IPS-15b (cell line): ENCODE measurements at regions not wholly inside any gene's neighbourhood (a gene's known extent, or its start where the extent isn't known, plus 50 kb on each side); places are given as distances from the start of the nearest gene placed in this dataset.
"Not testable (repeated sequence)": the region's sequence is repeated elsewhere in the genome, so short reads cannot be mapped to it uniquely, and the experiment has no call there.

Experiments used
- H3K27me3 ChIP-seq: one replicate; pipeline ENCODE4 v1.6.1; 2013; ENCODE audit warnings: low read length; ENCODE audit not compliant: control insufficient read depth, insufficient read depth
- H3K36me3 ChIP-seq: one replicate; pipeline ENCODE4 v1.6.1; 2013; ENCODE audit warnings: low read length; ENCODE audit not compliant: control insufficient read depth, insufficient read depth
- H3K4me1 ChIP-seq: one replicate; pipeline ENCODE4 v1.6.1; 2013; ENCODE audit warnings: mild to moderate bottlenecking, low read length; ENCODE audit not compliant: control insufficient read depth, insufficient read depth
- H3K4me3 ChIP-seq: one replicate; pipeline ENCODE4 v1.5.1; 2013; ENCODE audit warnings: low read depth, low read length
- H3K9ac ChIP-seq: one replicate; pipeline ENCODE4 v1.6.1; 2013; ENCODE audit warnings: low read depth, mild to moderate bottlenecking, low read length
- H3K9me3 ChIP-seq: one replicate; pipeline ENCODE4 v1.6.1; 2013; ENCODE audit warnings: mild to moderate bottlenecking, low read length; ENCODE audit not compliant: control insufficient read depth, insufficient read depth

DNA sequence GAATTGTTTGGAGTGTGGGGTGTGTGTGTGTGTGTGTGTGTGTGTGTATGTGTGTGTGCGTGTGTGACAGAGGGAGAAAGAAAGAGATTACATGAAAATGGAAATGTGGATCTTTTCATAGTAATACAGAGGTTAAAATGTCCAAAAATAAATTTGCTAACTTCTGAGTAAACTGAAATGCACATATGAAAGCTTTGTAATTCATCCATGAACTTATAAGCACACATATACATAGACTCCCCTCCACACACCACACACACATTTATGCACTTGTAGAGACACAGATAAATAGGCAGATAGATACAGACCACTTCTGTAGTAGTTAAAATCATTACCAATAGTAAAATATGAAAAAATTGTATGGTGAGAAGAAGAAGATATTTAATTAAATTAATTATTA is 108.2 kb upstream of the MSMB start:
- H3K27me3 ChIP-seq, H3K4me3 ChIP-seq, H3K9ac ChIP-seq, H3K9me3 ChIP-seq, H3K36me3 ChIP-seq, H3K4me1 ChIP-seq: not testable (repeated sequence)

DNA sequence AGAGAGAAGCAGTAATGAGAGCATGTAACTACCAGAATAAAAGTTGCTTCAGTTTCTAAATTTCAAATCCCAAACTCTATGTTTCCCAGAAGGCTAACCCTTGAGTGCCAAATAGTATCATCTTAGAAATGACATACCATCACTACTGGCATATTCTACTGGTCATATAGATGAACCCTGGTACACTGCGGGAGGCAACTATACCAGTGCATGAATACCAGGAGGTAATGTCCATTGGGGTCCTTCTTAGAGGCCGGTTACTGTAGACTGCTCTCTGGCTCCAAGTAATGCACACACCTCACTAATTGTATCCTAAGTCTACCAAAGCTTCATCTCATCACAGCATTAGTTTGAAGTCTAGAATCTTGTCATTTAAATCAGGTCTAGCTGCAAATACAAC is 108.6 kb upstream of the MSMB start:
- not testable (repeated sequence) for H3K9me3 ChIP-seq, H3K27me3 ChIP-seq, H3K4me3 ChIP-seq, H3K4me1 ChIP-seq, H3K36me3 ChIP-seq, H3K9ac ChIP-seq

DNA sequence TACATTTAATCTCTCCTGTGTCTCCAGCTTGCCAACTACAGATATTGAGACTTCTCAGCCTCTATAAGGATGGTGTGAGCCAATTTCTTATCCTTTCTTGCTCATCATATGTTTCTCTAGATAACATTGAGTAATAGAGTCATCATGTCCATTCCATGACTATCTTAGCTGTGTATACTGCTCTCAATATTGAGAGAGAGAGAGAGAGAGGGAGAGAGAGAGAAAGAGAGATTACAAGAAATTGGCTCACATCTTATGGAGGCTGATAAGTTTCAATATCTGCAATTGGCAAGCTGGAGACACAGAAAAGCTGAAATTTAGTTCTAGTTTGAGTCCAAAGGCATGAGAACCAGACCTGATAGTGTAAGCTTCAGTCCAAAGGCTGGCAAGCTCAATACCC is 110.8 kb upstream of the MSMB start:
- H3K27me3 ChIP-seq, H3K9me3 ChIP-seq, H3K4me1 ChIP-seq, H3K4me3 ChIP-seq, H3K36me3 ChIP-seq, H3K9ac ChIP-seq: not testable (repeated sequence)

DNA sequence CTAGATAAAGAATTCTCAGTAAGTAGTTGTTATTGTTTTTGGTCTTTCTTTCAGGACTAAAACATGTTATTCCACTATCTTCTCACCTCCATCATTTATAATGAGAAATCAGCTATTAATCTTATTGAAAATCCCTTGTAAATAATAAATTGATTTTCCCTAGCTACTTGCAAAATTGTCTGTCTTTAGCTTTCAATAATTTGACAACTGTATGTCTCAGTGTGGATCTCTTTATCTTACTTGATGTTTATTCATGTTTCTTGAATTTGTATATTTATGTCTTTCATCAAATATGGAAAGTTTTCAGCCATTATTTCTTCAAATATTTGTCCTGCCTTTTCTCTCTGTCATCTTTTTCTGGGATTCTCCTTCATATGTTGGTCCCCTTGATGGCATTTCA is 117.1 kb upstream of the ANTXRL start:
- no peak overlapping the region for H3K9ac ChIP-seq
- no peaks in the 10 kb centered on the region for H3K27me3 ChIP-seq
- H3K9me3 ChIP-seq, result no peaks in the 10 kb centered on the region
- H3K36me3 ChIP-seq, result no peaks in the 10 kb centered on the region
- no peak overlapping the region for H3K4me3 ChIP-seq
- H3K4me1 ChIP-seq, result no peaks in the 10 kb centered on the region

DNA sequence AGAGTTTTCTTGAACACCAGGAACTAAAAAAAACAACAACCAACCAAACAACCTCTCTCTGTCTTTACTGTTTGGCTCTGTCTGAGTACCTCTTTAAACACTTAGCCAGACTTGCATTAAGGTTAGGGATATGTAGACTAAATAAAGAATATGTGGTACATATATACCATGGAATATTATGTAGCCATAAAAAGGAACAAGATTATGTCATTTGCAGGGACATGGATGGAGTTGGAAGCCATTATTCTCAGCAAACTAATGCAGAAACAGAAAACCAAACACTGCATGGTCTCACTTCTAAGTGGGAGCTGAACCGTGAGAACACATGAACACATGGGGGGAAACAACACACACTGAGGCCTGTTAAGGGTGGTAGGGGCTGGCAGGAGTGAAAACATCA is 116.0 kb upstream of the ANTXRL start:
- Histone ChIP-seq H3K4me1 (peaks cover 7% of the 10 kb centered on the region), H3K4me3 (no peak overlapping the region), H3K27me3 (no peaks in the 10 kb centered on the region)

DNA sequence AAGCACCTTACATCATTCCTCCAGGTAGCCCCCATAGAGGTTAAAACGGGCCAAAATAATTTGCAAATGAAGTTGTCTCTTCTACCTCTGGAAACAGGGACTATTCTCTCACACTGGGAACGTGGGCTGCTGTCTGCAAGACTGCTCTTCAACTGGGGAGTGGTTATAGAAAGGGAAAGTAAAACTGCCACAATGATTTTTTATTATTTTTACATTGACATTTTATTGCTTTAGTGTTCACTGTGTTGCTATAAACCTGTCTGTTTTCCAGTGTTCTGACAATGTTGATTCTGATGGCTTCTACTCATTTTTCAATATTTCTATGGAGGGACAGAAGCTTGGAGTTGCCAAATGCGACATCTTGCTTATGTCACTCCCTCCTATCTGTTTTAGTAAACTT is 115.1 kb upstream of the ANTXRL start:
- Histone ChIP-seq H3K9me3 (no peaks in the 10 kb centered on the region), H3K4me3 (no peak overlapping the region), H3K36me3 (no peaks in the 10 kb centered on the region), H3K27me3 (no peaks in the 10 kb centered on the region), H3K4me1 (peaks cover 7% of the 10 kb centered on the region), H3K9ac (no peak overlapping the region)

More for the DNA sequence above, 116.0 kb upstream of the ANTXRL start:
- Histone ChIP-seq H3K9me3 (no peaks in the 10 kb centered on the region), H3K36me3 (no peaks in the 10 kb centered on the region), H3K9ac (no peak overlapping the region)

DNA sequence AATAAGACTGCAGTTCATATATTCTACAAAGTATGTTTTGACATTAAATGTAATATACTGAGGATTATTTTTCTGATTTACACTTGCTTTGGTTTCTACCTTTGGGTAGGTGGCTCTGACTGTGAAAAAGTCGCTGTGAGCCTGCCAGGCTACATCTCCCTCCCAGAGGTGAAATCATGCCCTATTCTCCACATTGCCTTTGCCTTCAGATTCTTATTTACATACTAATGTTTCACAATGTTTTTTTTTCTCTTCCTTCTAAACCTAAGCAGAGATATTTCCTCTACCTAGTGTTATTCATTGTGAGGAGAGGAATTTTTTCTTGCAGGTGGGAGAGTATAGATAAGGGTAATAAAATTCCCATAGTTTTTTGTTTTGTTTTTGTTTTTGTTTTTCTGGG is 111.5 kb upstream of the ANTXRL start:
- no peak overlapping the region for H3K4me3 ChIP-seq
- no peaks in the 10 kb centered on the region for H3K9me3 ChIP-seq
- H3K36me3 ChIP-seq, result no peaks in the 10 kb centered on the region
- H3K27me3 ChIP-seq, result no peaks in the 10 kb centered on the region
- peaks cover 7% of the 10 kb centered on the region for H3K4me1 ChIP-seq
- no peak overlapping the region for H3K9ac ChIP-seq

DNA sequence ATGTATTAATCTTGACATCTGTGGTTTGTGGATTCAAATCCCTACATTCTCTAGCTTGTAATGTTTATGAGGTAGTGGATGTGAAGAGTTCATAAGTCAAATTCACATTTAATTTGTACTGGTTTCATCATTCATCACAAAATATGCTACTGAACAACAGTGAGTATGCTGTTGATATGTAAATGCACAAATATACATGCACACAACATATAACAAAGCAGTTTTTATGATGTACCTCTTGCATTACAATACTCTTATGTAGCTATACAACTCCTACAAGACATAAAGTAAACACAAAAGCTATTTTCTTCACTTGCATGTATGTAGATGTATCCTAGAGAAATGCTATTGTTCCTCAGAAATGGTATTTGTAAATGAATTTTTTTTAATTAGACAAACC is 111.0 kb upstream of the ANTXRL start:
- H3K4me3 ChIP-seq, result no peak overlapping the region
- no peaks in the 10 kb centered on the region for H3K9me3 ChIP-seq
- no peaks in the 10 kb centered on the region for H3K36me3 ChIP-seq
- peaks cover 7% of the 10 kb centered on the region for H3K4me1 ChIP-seq
- no peak overlapping the region for H3K9ac ChIP-seq
- no peaks in the 10 kb centered on the region for H3K27me3 ChIP-seq

DNA sequence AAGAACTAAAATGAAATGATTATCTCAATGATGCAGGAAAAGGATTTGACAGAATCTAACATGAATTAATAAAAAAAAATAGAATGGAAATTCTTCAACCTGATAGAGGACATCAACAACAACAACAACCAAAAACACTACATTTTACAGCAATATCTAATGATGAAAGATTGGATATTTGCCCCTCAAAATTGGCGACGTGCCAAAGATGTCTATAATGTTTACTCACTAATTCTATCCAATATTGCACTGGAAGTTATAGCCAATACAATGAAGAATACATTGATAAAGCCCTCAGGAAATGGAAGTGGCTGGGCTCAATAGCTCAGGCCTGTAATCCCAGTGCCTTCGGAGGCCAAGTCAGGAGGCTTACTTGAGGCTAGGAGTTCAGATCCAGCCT is 99.4 kb upstream of the ANTXRL start:
- H3K9me3 ChIP-seq, H3K4me3 ChIP-seq, H3K27me3 ChIP-seq, H3K36me3 ChIP-seq, H3K9ac ChIP-seq, H3K4me1 ChIP-seq: not testable (repeated sequence)

DNA sequence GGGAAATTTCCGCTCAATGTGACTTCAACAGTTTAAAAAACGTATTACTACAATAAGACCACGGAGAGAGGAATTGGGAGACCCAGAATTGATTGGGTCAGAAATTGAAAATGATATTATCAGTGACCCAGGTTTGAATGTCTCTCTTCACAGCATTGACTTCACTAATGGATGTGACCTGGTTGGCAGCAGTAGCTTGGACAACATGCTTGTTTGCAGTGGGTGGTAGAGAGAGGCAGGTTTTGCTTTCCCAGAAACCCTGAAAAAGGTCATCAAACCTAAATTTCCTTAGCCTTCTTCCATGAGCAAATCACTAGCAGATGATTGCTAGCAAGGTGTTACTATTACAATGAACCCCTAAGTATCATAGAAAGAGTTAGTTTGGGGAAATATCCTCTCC is 89.7 kb upstream of the ANTXRL start:
- Histone ChIP-seq H3K9me3 (no peaks in the 10 kb centered on the region), H3K4me1 (no peaks in the 10 kb centered on the region), H3K4me3 (no peak overlapping the region), H3K36me3 (no peaks in the 10 kb centered on the region), H3K27me3 (no peaks in the 10 kb centered on the region), H3K9ac (no peak overlapping the region)

DNA sequence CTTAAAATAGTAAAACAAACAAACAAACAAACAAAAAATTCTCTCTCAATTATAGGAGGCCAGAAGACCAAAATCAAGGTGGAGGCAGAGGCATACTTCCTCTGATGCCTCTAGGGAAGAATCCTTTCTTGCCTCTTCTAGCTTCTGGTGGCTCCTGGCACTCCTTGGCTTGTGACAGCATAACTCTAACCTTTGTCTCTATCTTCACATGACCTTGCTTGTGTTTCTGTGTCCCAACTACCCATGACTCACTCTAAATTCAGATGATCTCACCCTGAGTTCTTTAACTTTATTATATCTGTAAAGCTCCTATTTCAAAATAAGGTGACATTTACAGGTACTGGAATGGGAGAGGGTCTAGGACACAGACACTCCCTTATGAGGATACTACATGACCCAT is 88.3 kb upstream of the ANTXRL start:
- Histone ChIP-seq H3K4me3 (no peak overlapping the region), H3K27me3 (no peaks in the 10 kb centered on the region), H3K9me3 (no peaks in the 10 kb centered on the region), H3K36me3 (no peaks in the 10 kb centered on the region), H3K9ac (no peak overlapping the region), H3K4me1 (no peaks in the 10 kb centered on the region)

DNA sequence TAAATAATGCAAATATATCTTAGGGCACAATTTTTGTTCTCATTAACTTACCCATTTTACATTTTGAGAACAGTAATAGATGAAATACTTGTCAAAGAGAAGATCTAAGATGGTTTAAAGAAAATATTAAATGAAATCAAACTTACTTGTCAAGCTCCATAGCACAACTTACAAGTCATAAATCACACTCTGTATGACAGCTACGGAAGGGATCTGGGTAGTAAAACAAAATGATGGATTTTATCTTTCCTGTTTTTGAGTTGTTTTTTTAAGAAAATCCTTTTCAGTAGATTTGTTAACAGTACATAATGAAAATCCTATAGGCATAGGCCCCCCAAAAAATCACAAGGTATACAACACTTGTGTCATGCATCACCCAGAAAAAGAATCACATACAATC is 84.4 kb upstream of the ANTXRL start:
- not testable (repeated sequence) for H3K36me3 ChIP-seq, H3K27me3 ChIP-seq, H3K9ac ChIP-seq, H3K4me1 ChIP-seq, H3K9me3 ChIP-seq, H3K4me3 ChIP-seq

DNA sequence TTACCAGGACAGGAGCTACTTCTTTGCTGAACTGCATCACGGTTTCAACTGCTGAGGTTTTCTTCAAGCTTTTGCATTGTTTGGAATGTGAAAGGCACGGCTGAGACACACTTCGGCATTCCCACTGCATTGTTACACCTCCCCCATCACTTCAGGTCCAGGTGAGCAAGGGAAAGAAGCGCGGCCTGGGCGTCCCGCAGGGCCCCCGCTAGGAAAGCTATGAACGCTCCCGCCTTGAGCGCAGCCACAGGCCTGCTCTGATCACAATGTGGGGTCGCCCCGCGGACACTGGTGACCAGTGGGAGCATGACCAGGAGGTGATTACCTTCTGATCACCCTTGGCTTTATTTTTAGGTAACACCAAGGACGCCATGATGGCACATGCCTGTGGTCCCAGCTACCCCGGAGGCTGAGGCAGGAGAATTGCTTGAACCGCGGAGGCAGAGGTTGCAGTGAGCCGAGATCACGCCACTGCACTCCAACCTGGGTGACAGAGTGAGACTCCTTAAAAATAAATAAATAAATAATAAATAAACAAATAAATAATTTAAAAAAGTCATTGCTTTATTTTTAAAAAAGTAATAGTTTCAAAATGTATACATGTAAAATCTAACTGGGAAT is 82.2 kb upstream of the ANTXRL start:
- not testable (repeated sequence) for H3K36me3 ChIP-seq, H3K9ac ChIP-seq, H3K27me3 ChIP-seq, H3K4me1 ChIP-seq, H3K9me3 ChIP-seq
- peak overlapping the region; percentile 26 for H3K4me3 ChIP-seq
